Progenitor cell of endocrine pancreas (in vitro differentiated cells): ENCODE measurements at regions not wholly inside any gene's neighbourhood (a gene's known extent, or its start where the extent isn't known, plus 50 kb on each side); places are given as distances from the start of the nearest gene placed in this dataset.

Experiments
- DNase-seq: peaks from one replicate; pipeline ENCODE4 v3.0.0; 2021; ENCODE audit warnings: low spot score; ENCODE audit not compliant: unreplicated experiment
- H3K27ac Mint-ChIP-seq: 2 replicates; pipeline ENCODE4 v1.8.0; 2021; ENCODE audit warnings: mild to moderate bottlenecking, moderate library complexity, mixed read lengths
- H3K27me3 Mint-ChIP-seq: 2 replicates; pipeline ENCODE4 v1.8.0; 2021; ENCODE audit warnings: mixed read lengths
- H3K36me3 Mint-ChIP-seq: 2 replicates; pipeline ENCODE4 v1.8.0; 2022; ENCODE audit warnings: mixed read lengths; ENCODE audit not compliant: insufficient read depth
- H3K4me1 Mint-ChIP-seq: 2 replicates; pipeline ENCODE4 v1.8.0; 2021; ENCODE audit warnings: low read depth, mixed read lengths
- H3K4me3 Mint-ChIP-seq: 2 replicates; pipeline ENCODE4 v1.8.0; 2021; ENCODE audit warnings: low read depth, mild to moderate bottlenecking, moderate library complexity, mixed read lengths
- H3K9me3 Mint-ChIP-seq: 2 replicates; pipeline ENCODE4 v1.8.0; 2021; ENCODE audit warnings: low read depth, mixed read lengths
- CTCF ChIP-seq: fragments of 200-600 bp; sonication (generic); IDR thresholded peaks from one replicate; pipeline ENCODE4 v1.5.0; 2021; ENCODE audit warnings: antibody characterized with exemption, mild to moderate bottlenecking; ENCODE audit not compliant: unreplicated experiment

- H3K36me3 Mint-ChIP-seq = no peaks in the 10 kb centered on the region
- H3K4me1 Mint-ChIP-seq = peaks cover 8% of the 10 kb centered on the region
- DNase-seq = no peak
- H3K4me3 Mint-ChIP-seq = no peak overlapping the region
- H3K27ac Mint-ChIP-seq = no peak overlapping the region
- H3K27me3 Mint-ChIP-seq = no peaks in the 10 kb centered on the region
- no peaks in the 10 kb centered on the region for H3K9me3 Mint-ChIP-seq
- no peak for TF ChIP-seq CTCF
These were observed 73.7 kb upstream of the STK32A start for GRCh38 chr5:147160902-147161700.

GRCh38 chr5:147162740-147163139 is 72.1 kb upstream of the STK32A start:
- DNase-seq = no peak
- no peak overlapping the region for H3K27ac Mint-ChIP-seq
- no peaks in the 10 kb centered on the region for H3K36me3 Mint-ChIP-seq
- H3K9me3 Mint-ChIP-seq = no peaks in the 10 kb centered on the region
- TF ChIP-seq CTCF = no peak
- no peaks in the 10 kb centered on the region for H3K27me3 Mint-ChIP-seq
- no peak overlapping the region for H3K4me3 Mint-ChIP-seq
- H3K4me1 Mint-ChIP-seq = peaks cover 8% of the 10 kb centered on the region

- Mint-ChIP-seq H3K27me3 (no peaks in the 10 kb centered on the region), H3K27ac (no peak overlapping the region), H3K36me3 (no peaks in the 10 kb centered on the region), H3K4me3 (no peak overlapping the region), H3K9me3 (no peaks in the 10 kb centered on the region), H3K4me1 (peaks cover 16% of the 10 kb centered on the region)
- DNase-seq = no peak
- TF ChIP-seq CTCF = no peak
These were observed 67.3 kb upstream of the STK32A start for GRCh38 chr5:147167529-147167928.

GRCh38 chr5:147168578-147169327 is 66.1 kb upstream of the STK32A start:
- Mint-ChIP-seq H3K27ac (no peak overlapping the region), H3K4me1 (peaks cover 16% of the 10 kb centered on the region)

More at GRCh38 chr5:147168578-147169327, 66.1 kb upstream of the STK32A start:
- no peak overlapping the region for H3K4me3 Mint-ChIP-seq
- DNase-seq = no peak
- H3K36me3 Mint-ChIP-seq = no peaks in the 10 kb centered on the region
- H3K27me3 Mint-ChIP-seq = no peaks in the 10 kb centered on the region
- H3K9me3 Mint-ChIP-seq = no peaks in the 10 kb centered on the region
- no peak for TF ChIP-seq CTCF
